Fibroblast of lung (primary cell): ENCODE measurements at regions not wholly inside any gene's neighbourhood (a gene's known extent, or its start where the extent isn't known, plus 50 kb on each side); places are given as distances from the start of the nearest gene placed in this dataset.

Experiments
- DNase-seq, 2 donors: peaks; one replicate each; pipeline versions ENCODE4 v3.0.0 to v3.0.0-alpha.2; 2010; ENCODE audit warnings: low read depth in 2 of 2
- H2AFZ ChIP-seq: 2 replicates; pipeline ENCODE4 v1.5.1; 2012; ENCODE audit warnings: low read length, control low read depth, inconsistent platforms
- H3K27ac ChIP-seq: 2 replicates; pipeline ENCODE4 v1.5.1; 2011; ENCODE audit warnings: low read length, control low read depth; ENCODE audit not compliant: insufficient read depth
- H3K27me3 ChIP-seq: 2 replicates; pipeline ENCODE4 v1.5.1; 2011; ENCODE audit warnings: mild to moderate bottlenecking, low read length; ENCODE audit not compliant: control insufficient read depth, insufficient read depth
- H3K36me3 ChIP-seq: 2 replicates; pipeline ENCODE4 v1.5.1; 2011; ENCODE audit warnings: low read length; ENCODE audit not compliant: control insufficient read depth, insufficient read depth
- H3K4me1 ChIP-seq: 2 replicates; pipeline ENCODE4 v1.5.1; 2011; ENCODE audit warnings: low read length; ENCODE audit not compliant: control insufficient read depth, insufficient read depth; ENCODE audit errors: extremely low read depth
- H3K4me2 ChIP-seq: 2 replicates; pipeline ENCODE4 v1.5.1; 2011; ENCODE audit warnings: low read length, control low read depth; ENCODE audit not compliant: insufficient read depth; ENCODE audit errors: extremely low read depth
- H3K4me3 ChIP-seq, 4 experiments: fragments of 200-600 bp in 1 of 4; sonication (generic) in 1 of 4; replicated peaks in 1 of 4; 2 replicates each; pipeline ENCODE4 v1.5.1; 2011 to 2016; ENCODE audit warnings: low read length in 4 of 4, low read depth in 3 of 4, mild to moderate bottlenecking in 3 of 4, control low read depth in 2 of 4, inconsistent platforms in 1 of 4, mixed read lengths in 1 of 4; ENCODE audit not compliant: insufficient read depth in 1 of 4; ENCODE audit errors: control extremely low read depth in 1 of 4
- H3K79me2 ChIP-seq: 2 replicates; pipeline ENCODE4 v1.5.1; 2012; ENCODE audit warnings: mild to moderate bottlenecking, low read length, inconsistent platforms; ENCODE audit not compliant: control insufficient read depth, insufficient read depth
- H3K9ac ChIP-seq: 2 replicates; pipeline ENCODE4 v1.5.1; 2011; ENCODE audit warnings: mild to moderate bottlenecking, low read length, control low read depth; ENCODE audit not compliant: insufficient read depth
- H3K9me3 ChIP-seq: 2 replicates; pipeline ENCODE4 v1.5.1; 2012; ENCODE audit warnings: low read depth, low read length; ENCODE audit not compliant: control insufficient read depth, insufficient read depth
- H4K20me1 ChIP-seq: 2 replicates; pipeline ENCODE4 v1.5.1; 2011; ENCODE audit warnings: low read length; ENCODE audit not compliant: control insufficient read depth, insufficient read depth; ENCODE audit errors: extremely low read depth
- EZH2 ChIP-seq: IDR thresholded peaks from 2 replicates; pipeline ENCODE4 v1.5.1; 2012; ENCODE audit warnings: low read length, control low read depth, mild to moderate bottlenecking; ENCODE audit errors: missing control alignments
- TF ChIP-seq, protein P1 (sequence below), 2 donors: IDR thresholded peaks in 1 of 2; conservative IDR thresholded peaks in 1 of 2; 1 replicate in 1 of 2; 2 replicates in 1 of 2; pipeline ENCODE4 v1.5.1; 2011 to 2012; ENCODE audit warnings: low read length in 2 of 2, control low read depth in 1 of 2, inconsistent platforms in 1 of 2, low read depth in 1 of 2, mild to moderate bottlenecking in 1 of 2

DNA sequence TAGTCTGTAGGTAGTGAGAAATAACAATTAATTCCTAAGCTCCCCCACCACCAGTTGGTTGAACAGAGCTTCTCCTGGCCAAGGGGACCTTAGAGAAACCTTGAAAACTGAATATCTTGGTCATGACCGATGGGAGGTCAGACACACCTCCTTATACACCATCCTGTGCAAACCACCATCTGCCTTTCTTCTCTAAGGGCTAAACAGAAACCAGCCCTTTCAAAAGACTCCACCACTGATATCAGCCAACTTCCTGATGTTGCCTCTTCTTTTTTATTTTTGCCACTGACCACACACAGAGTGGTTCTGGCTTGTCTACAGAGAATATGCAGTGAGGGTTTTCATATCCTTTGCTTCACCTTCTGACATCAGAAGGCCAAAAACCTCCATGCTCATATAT, 977.7 kb upstream of the SEL1L start:
- Histone ChIP-seq H2AFZ (no peak overlapping the region), H3K36me3 (no peaks in the 10 kb centered on the region), H3K4me1 (no peaks in the 10 kb centered on the region), H3K4me2 (no peak overlapping the region), H4K20me1 (no peaks in the 10 kb centered on the region), H3K27me3 (no peaks in the 10 kb centered on the region), H3K27ac (no peak overlapping the region), H3K4me3 (no peak overlapping the region), H3K79me2 (no peaks in the 10 kb centered on the region), H3K9ac (no peak overlapping the region), H3K9me3 (no peaks in the 10 kb centered on the region)
- no peak for DNase-seq
- TF ChIP-seq, protein P1, sequence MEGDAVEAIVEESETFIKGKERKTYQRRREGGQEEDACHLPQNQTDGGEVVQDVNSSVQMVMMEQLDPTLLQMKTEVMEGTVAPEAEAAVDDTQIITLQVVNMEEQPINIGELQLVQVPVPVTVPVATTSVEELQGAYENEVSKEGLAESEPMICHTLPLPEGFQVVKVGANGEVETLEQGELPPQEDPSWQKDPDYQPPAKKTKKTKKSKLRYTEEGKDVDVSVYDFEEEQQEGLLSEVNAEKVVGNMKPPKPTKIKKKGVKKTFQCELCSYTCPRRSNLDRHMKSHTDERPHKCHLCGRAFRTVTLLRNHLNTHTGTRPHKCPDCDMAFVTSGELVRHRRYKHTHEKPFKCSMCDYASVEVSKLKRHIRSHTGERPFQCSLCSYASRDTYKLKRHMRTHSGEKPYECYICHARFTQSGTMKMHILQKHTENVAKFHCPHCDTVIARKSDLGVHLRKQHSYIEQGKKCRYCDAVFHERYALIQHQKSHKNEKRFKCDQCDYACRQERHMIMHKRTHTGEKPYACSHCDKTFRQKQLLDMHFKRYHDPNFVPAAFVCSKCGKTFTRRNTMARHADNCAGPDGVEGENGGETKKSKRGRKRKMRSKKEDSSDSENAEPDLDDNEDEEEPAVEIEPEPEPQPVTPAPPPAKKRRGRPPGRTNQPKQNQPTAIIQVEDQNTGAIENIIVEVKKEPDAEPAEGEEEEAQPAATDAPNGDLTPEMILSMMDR (conservative IDR thresholded peaks at IDR 0.05 in 1 of 2, IDR thresholded peaks at IDR 0.05 in 1 of 2; ENCODE audit: low read depth in 1 of 2, low read length in 2 of 2), result no peak
- TF ChIP-seq EZH2, result no peak

DNA sequence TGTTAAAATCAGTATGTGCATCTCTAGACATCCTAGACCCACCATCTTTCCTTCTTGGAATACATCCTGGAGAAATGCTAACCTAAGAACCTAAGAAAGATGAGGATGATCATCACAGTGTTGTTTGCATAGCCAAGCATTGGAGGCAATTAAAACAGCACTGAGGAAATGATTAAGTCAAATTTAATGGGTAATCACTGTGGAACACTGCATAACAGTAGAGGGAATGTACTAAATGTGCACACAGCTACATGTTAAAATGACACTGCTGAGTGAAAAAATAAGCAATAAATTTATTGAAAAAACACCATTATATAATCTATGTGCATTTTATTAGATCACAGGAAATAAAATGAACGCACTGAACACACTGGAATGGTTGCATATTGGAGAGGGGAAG, 987.1 kb upstream of the SEL1L start:
- H2AFZ ChIP-seq, result no peak overlapping the region
- no peak for DNase-seq
- H3K4me1 ChIP-seq, result no peaks in the 10 kb centered on the region
- no peaks in the 10 kb centered on the region for H3K27me3 ChIP-seq
- H3K27ac ChIP-seq, result no peak overlapping the region
- H3K9ac ChIP-seq, result no peak overlapping the region
- H3K9me3 ChIP-seq, result no peaks in the 10 kb centered on the region
- no peaks in the 10 kb centered on the region for H3K36me3 ChIP-seq
- TF ChIP-seq, protein P1 (conservative IDR thresholded peaks at IDR 0.05 in 1 of 2, IDR thresholded peaks at IDR 0.05 in 1 of 2; ENCODE audit: low read depth in 1 of 2, low read length in 2 of 2), result no peak
- TF ChIP-seq EZH2, result no peak
- no peaks in the 10 kb centered on the region for H3K79me2 ChIP-seq
- no peak overlapping the region for H3K4me3 ChIP-seq
- H4K20me1 ChIP-seq, result no peaks in the 10 kb centered on the region
- H3K4me2 ChIP-seq, result no peak overlapping the region

DNA sequence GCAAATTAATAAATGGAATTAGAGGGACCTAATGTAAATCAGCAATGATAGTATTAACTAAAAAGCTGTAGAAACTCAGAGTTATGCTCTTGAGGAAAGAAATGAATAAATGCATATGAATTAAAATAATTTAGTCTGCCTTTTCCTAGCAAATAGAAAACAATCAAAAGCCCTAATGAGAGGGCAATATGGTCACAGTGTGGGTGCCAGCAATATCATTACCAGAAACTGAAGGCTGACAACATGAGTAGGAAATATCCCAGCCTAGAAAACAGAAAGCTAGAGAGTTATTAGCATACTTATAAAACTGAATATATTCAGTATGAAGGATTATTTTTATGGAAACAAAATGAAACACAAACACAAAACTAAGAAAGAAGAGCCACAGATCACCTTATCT, 987.5 kb upstream of the SEL1L start:
- Histone ChIP-seq H2AFZ (no peak overlapping the region), H3K79me2 (no peaks in the 10 kb centered on the region), H3K27ac (no peak overlapping the region), H3K9me3 (no peaks in the 10 kb centered on the region), H3K27me3 (no peaks in the 10 kb centered on the region), H3K4me1 (no peaks in the 10 kb centered on the region), H3K4me2 (no peak overlapping the region), H3K36me3 (no peaks in the 10 kb centered on the region), H3K9ac (no peak overlapping the region), H3K4me3 (no peak overlapping the region), H4K20me1 (no peaks in the 10 kb centered on the region)
- TF ChIP-seq, protein P1 (conservative IDR thresholded peaks at IDR 0.05 in 1 of 2, IDR thresholded peaks at IDR 0.05 in 1 of 2; ENCODE audit: low read depth in 1 of 2, low read length in 2 of 2), result no peak
- no peak for TF ChIP-seq EZH2
- DNase-seq, result no peak
